RWPE1 (cell line): ENCODE measurements at regions not wholly inside any gene's neighbourhood (a gene's known extent, or its start where the extent isn't known, plus 50 kb on each side); places are given as distances from the start of the nearest gene placed in this dataset.

Experiments used
- CTCF ChIA-PET: fragments of 350-600 bp; sonication (Branson Sonifier 250); formaldehyde crosslinking; extraction: SDS; loops from one replicate; lab custom pipeline; 2021; lab: Yijun Ruan, JAX
- POLR2A ChIA-PET: fragments of 400-600 bp; formaldehyde crosslinking; extraction: SDS; loops from one replicate; lab custom pipeline; 2020; ENCODE audit warnings: antibody characterized with exemption; ENCODE audit not compliant: low non-redundant PET; lab: Yijun Ruan, JAX
- DNase-seq: peaks from one replicate; pipeline ENCODE4 v3.0.0; 2012; ENCODE audit warnings: low spot score
- H3K27ac ChIP-seq: fragments of 450-650 bp; 2 replicates; pipeline ENCODE4 v1.5.1; 2017
- CTCF ChIP-seq: fragments of 450-650 bp; conservative IDR thresholded peaks from 2 replicates; pipeline ENCODE4 v1.5.1; 2017; ENCODE audit warnings: low read depth, mild to moderate bottlenecking

- POLR2A ChIA-PET, result no interaction called here
- CTCF ChIA-PET, result interaction anchor here (0.5 to 0.7 kb wide), 2 partner anchors 36 to 772 kb away, joined by 3 read pairs; no protein-coding TSS in a partner anchor
- no peak for TF ChIP-seq CTCF
- no peak for DNase-seq
- H3K27ac ChIP-seq, result no peak overlapping the region
Measured at GRCh38 chr4:171031338-171031737, 781.9 kb upstream of the GALNTL6 start.

- no peak for TF ChIP-seq CTCF
- peak; percentile 18 for DNase-seq
- ChIA-PET POLR2A (no interaction called here), CTCF (interaction anchor here (0.6 kb wide), 1 partner anchor 51 kb away, joined by 5 read pairs; no protein-coding TSS in a partner anchor)
- no peak overlapping the region for H3K27ac ChIP-seq
Measured at GRCh38 chr4:171025776-171026175, 787.4 kb upstream of the GALNTL6 start.

- CTCF ChIA-PET, result interaction anchor here (0.6 kb wide), 1 partner anchor 52 kb away, joined by 5 read pairs; no protein-coding TSS in a partner anchor
- no peak overlapping the region for H3K27ac ChIP-seq
- POLR2A ChIA-PET, result no interaction called here
- DNase-seq, result no peak
- no peak for TF ChIP-seq CTCF
Measured at GRCh38 chr4:171025343-171025742, 787.9 kb upstream of the GALNTL6 start.

- H3K27ac ChIP-seq, result no peak overlapping the region
- ChIA-PET CTCF (no interaction called here), POLR2A (no interaction called here)
- no peak for TF ChIP-seq CTCF
- no peak for DNase-seq
Measured at GRCh38 chr4:171024720-171025303, 788.4 kb upstream of the GALNTL6 start.

GRCh38 chr4:171022824-171023230, 790.4 kb upstream of the GALNTL6 start:
- ChIA-PET CTCF (interaction anchor here (0.7 kb wide), 1 partner anchor 232 kb away, joined by 9 read pairs; no protein-coding TSS in a partner anchor), POLR2A (no interaction called here)
- no peak overlapping the region for H3K27ac ChIP-seq
- TF ChIP-seq CTCF, result no peak
- no peak for DNase-seq

GRCh38 chr4:171017593-171017992, 795.6 kb upstream of the GALNTL6 start:
- DNase-seq, result peak; percentile 2
- TF ChIP-seq CTCF, result no peak
- POLR2A ChIA-PET, result no interaction called here
- H3K27ac ChIP-seq, result no peak overlapping the region
- CTCF ChIA-PET, result interaction anchor here (0.7 kb wide), 1 partner anchor 21 kb away, joined by 3 read pairs; no protein-coding TSS in a partner anchor
